Hepatocyte (in vitro differentiated cells): ENCODE measurements at regions not wholly inside any gene's neighbourhood (a gene's known extent, or its start where the extent isn't known, plus 50 kb on each side); places are given as distances from the start of the nearest gene placed in this dataset.

Experiments used
- DNase-seq: peaks from one replicate; pipeline ENCODE4 v3.0.0-alpha.2; 2016; ENCODE audit warnings: low spot score
- H2AFZ ChIP-seq: fragments of 200-600 bp; sonication (generic); 2 replicates; pipeline ENCODE4 v1.6.0; 2016; ENCODE audit warnings: antibody characterized with exemption, mild to moderate bottlenecking
- H3K27ac ChIP-seq: fragments of 200-600 bp; sonication (generic); 2 replicates; pipeline ENCODE4 v1.5.1; 2016; ENCODE audit warnings: mild to moderate bottlenecking
- H3K27me3 ChIP-seq: fragments of 200-600 bp; sonication (generic); 2 replicates; pipeline ENCODE4 v1.6.1; 2016
- H3K36me3 ChIP-seq: fragments of 200-600 bp; sonication (generic); replicated peaks from 2 replicates; pipeline ENCODE4 v1.5.1; 2016; ENCODE audit warnings: low read depth; ENCODE audit not compliant: insufficient read depth
- H3K4me1 ChIP-seq: fragments of 200-600 bp; sonication (generic); 2 replicates; pipeline ENCODE4 v1.5.1; 2016; ENCODE audit warnings: mild to moderate bottlenecking, moderate library complexity; ENCODE audit not compliant: insufficient read depth
- H3K4me2 ChIP-seq: fragments of 200-600 bp; sonication (generic); 2 replicates; pipeline ENCODE4 v1.6.0; 2016
- H3K4me3 ChIP-seq: fragments of 200-600 bp; sonication (generic); 2 replicates; pipeline ENCODE4 v1.5.1; 2016; ENCODE audit warnings: mild to moderate bottlenecking
- H3K79me2 ChIP-seq: fragments of 200-600 bp; sonication (generic); 2 replicates; pipeline ENCODE4 v1.6.0; 2017; ENCODE audit warnings: mild to moderate bottlenecking
- H3K9me2 ChIP-seq: fragments of 200-600 bp; sonication (generic); replicated peaks from 2 replicates; pipeline ENCODE4 v1.6.0; 2017; ENCODE audit warnings: mild to moderate bottlenecking; ENCODE audit not compliant: insufficient read depth
- H3K9me3 ChIP-seq: fragments of 200-600 bp; sonication (generic); 2 replicates; pipeline ENCODE4 v1.5.1; 2016; ENCODE audit warnings: low read depth, mild to moderate bottlenecking
- H4K20me1 ChIP-seq: fragments of 200-600 bp; sonication (generic); 2 replicates; pipeline ENCODE4 v1.6.0; 2016; ENCODE audit warnings: mild to moderate bottlenecking; ENCODE audit not compliant: insufficient read depth, poor library complexity, severe bottlenecking
- EZH2 ChIP-seq: fragments of 200-600 bp; sonication (generic); IDR thresholded peaks from 2 replicates; pipeline ENCODE4 v1.6.1; 2016; ENCODE audit warnings: antibody characterized with exemption, mild to moderate bottlenecking, borderline replicate concordance
- EZH2phosphoT487 ChIP-seq: fragments of 200-600 bp; sonication (generic); IDR thresholded peaks from one replicate; pipeline ENCODE4 v1.6.1; 2018; ENCODE audit warnings: antibody characterized with exemption, mild to moderate bottlenecking, low read depth, moderate library complexity; ENCODE audit not compliant: unreplicated experiment, severe bottlenecking
- WGBS: methylation state at CpG from one replicate; pipeline ENCODE4 v1.1.6; 2016; ENCODE audit warnings: low lambda C conversion rate; ENCODE audit errors: missing lambda C conversion rate; 5-methylcytosine and 5-hydroxymethylcytosine counted together
- TF ChIP-seq, protein P1 (sequence below): fragments of 200-600 bp; sonication (generic); IDR thresholded peaks from 2 replicates; pipeline ENCODE4 v1.5.1; 2016; ENCODE audit warnings: antibody characterized with exemption, mild to moderate bottlenecking; ENCODE audit not compliant: poor library complexity

DNA sequence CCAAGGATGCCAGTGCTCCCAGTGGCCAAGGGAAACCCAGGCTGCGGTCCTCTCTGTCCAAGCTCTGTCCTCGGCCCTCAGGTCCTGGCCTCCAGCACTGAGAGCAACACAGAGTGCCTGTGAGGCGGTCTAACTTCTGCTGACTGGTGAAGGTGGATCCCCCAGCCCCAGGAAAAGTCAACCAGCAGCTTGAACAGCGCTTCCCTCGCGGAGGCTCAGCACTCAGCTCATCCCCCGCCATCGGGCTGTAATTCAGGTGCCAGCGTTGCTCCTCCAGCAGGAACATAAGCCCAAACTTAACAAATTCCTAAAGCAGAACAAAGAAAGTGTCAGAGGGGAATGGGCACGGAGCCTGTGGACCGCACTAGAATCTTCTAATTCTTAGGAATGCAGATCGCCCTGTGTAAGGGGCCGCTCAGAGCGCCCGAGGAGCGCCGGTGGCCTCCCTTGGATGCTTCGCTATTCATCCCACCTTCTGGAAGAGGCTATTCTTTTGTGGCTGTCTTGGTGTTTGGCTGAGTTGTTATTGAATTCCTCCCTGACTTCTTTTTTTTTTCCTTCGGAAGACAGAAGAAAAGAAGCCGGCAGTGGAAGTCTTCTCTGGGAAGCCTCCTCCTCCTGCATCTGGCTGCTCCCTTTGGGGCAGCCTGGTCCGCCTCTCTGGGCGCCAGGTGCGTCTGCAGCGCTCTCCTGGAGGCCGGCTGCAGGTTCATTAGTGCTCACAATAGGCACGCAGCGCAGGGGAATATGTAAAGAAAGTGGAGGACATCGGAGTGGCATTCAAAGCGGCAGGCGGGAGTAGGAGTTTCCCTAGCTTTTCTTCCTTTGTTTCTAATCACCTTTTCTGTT is 905.6 kb downstream of the TSN start:
- Histone ChIP-seq H3K36me3 (no peaks in the 10 kb centered on the region), H3K9me2 (no peaks in the 10 kb centered on the region), H3K79me2 (no peaks in the 10 kb centered on the region), H4K20me1 (no peaks in the 10 kb centered on the region), H3K4me2 (peak overlapping the region; percentile 84), H3K4me1 (peaks cover 7% of the 10 kb centered on the region), H3K27me3 (peaks cover 14% of the 10 kb centered on the region), H3K9me3 (no peaks in the 10 kb centered on the region), H3K27ac (no peak overlapping the region), H2AFZ (peak overlapping the region; percentile 55), H3K4me3 (no peak overlapping the region)
- WGBS, result 12% methylated on average over 30 of the region's 30 CpGs
- TF ChIP-seq EZH2phosphoT487, result no peak
- TF ChIP-seq EZH2, result no peak
- TF ChIP-seq, protein P1, sequence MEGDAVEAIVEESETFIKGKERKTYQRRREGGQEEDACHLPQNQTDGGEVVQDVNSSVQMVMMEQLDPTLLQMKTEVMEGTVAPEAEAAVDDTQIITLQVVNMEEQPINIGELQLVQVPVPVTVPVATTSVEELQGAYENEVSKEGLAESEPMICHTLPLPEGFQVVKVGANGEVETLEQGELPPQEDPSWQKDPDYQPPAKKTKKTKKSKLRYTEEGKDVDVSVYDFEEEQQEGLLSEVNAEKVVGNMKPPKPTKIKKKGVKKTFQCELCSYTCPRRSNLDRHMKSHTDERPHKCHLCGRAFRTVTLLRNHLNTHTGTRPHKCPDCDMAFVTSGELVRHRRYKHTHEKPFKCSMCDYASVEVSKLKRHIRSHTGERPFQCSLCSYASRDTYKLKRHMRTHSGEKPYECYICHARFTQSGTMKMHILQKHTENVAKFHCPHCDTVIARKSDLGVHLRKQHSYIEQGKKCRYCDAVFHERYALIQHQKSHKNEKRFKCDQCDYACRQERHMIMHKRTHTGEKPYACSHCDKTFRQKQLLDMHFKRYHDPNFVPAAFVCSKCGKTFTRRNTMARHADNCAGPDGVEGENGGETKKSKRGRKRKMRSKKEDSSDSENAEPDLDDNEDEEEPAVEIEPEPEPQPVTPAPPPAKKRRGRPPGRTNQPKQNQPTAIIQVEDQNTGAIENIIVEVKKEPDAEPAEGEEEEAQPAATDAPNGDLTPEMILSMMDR, result no peak
- peak; percentile 38 for DNase-seq

GRCh38 chr2:122663620-122664019 is 908.2 kb downstream of the TSN start:
- WGBS, result 62% methylated on average over 4 of the region's 4 CpGs
- TF ChIP-seq, protein P1, result no peak
- TF ChIP-seq EZH2phosphoT487, result no peak
- TF ChIP-seq EZH2, result no peak

DNA sequence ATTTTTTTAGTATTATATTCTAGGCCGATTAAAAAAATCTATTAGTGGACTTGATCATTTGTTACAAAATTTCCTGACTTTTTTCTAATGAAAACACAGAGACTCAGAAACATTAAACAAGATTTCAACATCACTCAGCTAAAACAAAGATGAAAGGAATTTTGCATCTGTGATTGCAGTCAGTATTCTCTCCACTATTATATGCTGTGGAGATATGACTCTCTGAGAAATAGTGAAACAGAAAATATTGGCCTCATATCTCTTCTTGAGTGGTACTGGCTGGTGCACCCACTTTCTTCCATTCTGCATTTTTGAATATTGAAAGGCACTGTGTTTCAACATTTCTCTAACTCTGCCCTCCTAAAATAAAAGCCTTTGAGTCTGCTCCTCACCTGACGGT is 914.2 kb downstream of the TSN start:
- no peaks in the 10 kb centered on the region for H3K79me2 ChIP-seq
- H3K36me3 ChIP-seq, result no peaks in the 10 kb centered on the region
- H3K4me1 ChIP-seq, result no peaks in the 10 kb centered on the region
- no peak overlapping the region for H3K4me2 ChIP-seq
- no peak for DNase-seq
- no peak overlapping the region for H3K27ac ChIP-seq
- H4K20me1 ChIP-seq, result no peaks in the 10 kb centered on the region
- H2AFZ ChIP-seq, result no peak overlapping the region
- H3K9me3 ChIP-seq, result no peaks in the 10 kb centered on the region
- no peaks in the 10 kb centered on the region for H3K27me3 ChIP-seq
- no peaks in the 10 kb centered on the region for H3K9me2 ChIP-seq
- TF ChIP-seq, protein P1, result no peak
- TF ChIP-seq EZH2phosphoT487 (no peak), EZH2 (no peak)
- 91% methylated on average over 2 of the region's 2 CpGs for WGBS
- H3K4me3 ChIP-seq, result no peak overlapping the region

More at GRCh38 chr2:122663620-122664019, 908.2 kb downstream of the TSN start:
- H3K27ac ChIP-seq, result no peak overlapping the region
- H2AFZ ChIP-seq, result no peak overlapping the region
- H3K4me1 ChIP-seq, result peaks cover 7% of the 10 kb centered on the region
- no peaks in the 10 kb centered on the region for H3K36me3 ChIP-seq
- no peaks in the 10 kb centered on the region for H3K9me3 ChIP-seq
- H3K9me2 ChIP-seq, result no peaks in the 10 kb centered on the region
- DNase-seq, result no peak
- no peaks in the 10 kb centered on the region for H3K79me2 ChIP-seq
- no peak overlapping the region for H3K4me2 ChIP-seq
- H3K27me3 ChIP-seq, result peaks cover 14% of the 10 kb centered on the region
- H3K4me3 ChIP-seq, result no peak overlapping the region
- H4K20me1 ChIP-seq, result no peaks in the 10 kb centered on the region
